Left renal pelvis (tissue), 4 donors: ENCODE measurements at regions not wholly inside any gene's neighbourhood (a gene's known extent, or its start where the extent isn't known, plus 50 kb on each side); places are given as distances from the start of the nearest gene placed in this dataset.
"Not testable (repeated sequence)": the region's sequence is repeated elsewhere in the genome, so short reads cannot be mapped to it uniquely, and the experiment has no call there.

ENCODE experiments used
- DNase-seq, 4 donors: peaks; one replicate each; pipeline ENCODE4 v3.0.0-alpha.2; 2013; ENCODE audit warnings: low read depth in 4 of 4, low spot score in 3 of 4

DNA sequence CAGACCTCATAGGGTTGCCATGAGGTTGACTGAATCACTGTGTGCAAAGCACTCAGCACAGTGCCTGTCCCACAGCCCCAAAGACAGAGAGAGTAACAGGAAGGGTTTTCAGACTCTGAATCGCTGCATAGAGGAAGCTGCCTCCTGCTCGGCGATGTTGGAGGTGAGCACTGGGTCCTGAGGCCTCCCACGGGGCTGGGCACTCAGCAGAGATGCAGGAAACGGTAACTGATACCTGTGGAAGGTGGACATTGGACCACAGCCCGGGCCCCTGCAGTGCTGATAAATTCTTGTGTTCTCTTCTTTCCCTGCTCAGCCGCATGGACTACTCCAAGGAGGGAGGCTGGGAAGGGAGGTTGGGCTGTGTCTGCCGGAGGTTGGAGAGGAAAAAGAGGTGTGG, 389.7 kb downstream of the PTPRU start:
- DNase-seq, result no peak

DNA sequence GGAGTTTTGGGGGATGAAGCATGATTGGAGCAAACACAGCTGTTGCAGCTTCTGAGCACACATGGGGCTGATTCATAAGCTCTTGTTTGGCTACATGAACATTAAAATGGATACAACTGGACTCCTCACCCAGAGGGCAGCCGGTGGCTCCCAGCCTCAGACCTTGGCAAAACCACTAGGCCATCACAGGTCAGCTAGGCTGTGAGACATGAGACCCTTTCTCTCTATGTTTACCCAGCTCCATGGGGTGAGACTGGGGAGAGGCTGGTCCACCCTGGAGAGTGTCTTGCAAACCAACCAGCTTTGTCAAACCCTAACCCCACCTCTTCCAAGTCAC, 388.7 kb downstream of the PTPRU start:
- DNase-seq, result no peak

DNA sequence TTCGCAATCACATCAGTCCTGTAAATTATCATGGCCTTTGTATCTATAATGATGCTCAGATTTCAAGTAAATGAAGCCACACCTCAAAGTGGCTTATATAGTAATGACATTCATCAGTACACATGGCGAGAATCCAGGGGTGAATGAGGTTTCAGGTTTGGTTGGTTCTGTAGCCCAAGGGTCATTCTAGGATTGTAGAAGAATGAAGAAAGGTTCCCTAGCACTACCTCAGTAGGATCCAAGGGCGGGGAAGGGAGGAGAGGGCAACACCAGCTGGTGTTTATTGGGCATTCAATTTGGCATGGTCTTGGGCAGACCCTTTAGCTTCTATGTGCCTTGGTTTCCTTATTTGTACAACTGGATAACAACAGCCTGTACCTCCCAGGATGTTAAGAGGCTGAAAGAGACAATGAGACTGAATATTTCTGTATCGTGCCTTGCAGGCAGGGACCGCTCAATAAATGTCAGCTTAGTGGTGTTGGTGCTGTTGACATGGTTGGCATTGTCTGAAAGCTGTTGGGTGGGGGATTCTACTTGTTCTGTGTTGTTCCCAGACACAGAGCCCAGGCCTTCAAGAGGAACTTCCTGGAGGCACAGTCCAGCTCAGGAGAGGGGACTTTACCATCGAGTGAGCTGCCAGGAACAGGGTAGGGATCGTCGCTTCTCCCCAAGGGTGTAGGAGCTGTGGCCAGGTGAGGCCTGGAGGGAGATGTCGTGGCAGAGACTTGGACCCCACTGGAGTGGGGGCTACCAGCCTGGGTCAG, 388.2 kb downstream of the PTPRU start:
- DNase-seq, result no peak

DNA sequence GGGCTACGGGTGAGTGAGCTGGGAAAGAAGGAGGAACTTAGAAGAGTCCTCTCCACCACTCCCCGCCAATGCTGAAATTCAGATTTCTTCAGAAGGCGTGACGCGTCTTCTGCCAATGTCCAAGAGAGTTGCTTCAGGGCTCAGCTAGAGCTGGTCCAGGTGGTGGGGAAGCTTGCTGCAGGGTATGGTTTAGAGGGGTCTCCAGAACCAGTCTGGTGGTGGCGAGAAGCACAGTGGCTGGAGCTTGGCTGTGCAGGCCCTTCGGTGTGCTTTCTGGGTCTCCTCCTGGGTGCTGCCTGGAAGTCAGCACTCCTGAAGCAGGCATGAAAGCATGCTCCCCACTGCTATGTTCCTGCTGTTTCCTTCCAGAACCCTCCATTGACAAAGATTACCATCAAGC, 387.2 kb downstream of the PTPRU start:
- no peak for DNase-seq

DNA sequence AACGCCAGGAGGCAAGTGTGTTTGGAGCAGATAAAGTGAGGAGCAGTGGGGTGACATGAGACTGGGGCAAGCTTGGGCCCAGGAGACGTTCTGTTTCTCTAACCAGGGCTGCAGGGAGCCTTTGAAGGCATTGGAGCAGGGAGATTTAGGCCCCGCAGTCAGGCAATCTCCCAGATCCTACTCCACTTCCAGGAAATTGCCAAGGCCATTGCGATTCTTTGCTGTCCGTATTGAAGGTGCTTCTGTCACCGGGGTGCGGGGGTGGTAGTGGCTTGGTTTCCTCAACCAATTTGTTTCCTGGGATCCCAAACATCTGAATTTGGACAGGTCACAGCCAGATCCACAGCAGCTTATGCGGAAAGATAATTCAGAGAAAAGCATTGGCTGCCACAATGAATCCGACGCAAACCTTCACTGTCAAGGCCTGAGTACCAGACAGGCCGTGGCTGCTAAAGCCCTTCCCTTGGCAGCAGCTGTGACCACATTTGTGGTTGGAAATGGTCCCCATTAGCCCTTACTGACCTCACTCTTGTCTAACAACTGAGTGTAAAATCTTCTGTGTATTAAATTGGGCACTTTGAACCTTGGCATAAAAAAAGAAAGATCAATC, 385.6 kb downstream of the PTPRU start:
- no peak for DNase-seq

DNA sequence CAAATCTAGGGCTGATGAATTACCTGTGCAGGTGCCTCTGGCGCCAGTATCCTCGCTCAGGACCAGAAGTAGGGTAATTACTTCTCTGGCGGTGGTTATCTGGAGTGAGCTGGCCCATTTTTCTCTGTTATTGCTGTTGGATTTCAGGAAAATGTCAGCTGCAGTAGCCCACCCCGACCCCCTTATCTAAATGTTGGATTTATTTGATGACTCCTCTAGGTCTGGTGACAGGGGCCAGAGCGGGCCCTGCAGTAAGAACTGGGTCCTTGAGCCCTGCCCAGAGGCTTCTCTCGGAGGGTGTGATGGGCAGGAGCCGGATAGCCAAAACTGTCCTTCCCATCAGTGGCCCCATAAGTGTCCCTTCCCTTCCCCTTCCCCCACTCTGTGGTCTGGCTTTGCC, 384.3 kb downstream of the PTPRU start:
- DNase-seq, result no peak

DNA sequence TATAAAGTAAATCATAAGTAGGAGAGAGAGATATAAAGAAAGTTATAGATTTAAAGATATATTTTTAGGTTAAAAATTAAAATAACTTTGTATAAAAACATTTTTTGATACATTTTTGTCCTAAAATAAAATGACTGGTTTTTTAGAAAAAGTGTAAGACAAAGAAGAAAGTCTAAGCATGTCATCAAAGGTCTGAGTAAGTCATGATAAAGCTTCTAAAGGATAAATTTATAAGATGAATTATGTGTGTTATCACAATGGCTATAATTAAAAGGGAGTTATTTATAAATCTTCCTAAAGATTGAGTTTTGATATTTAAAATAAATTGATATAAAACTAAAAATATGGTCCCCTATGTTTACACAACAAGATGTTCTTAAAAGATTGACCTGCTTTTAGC, 370.9 kb downstream of the PTPRU start:
- no peak for DNase-seq

DNA sequence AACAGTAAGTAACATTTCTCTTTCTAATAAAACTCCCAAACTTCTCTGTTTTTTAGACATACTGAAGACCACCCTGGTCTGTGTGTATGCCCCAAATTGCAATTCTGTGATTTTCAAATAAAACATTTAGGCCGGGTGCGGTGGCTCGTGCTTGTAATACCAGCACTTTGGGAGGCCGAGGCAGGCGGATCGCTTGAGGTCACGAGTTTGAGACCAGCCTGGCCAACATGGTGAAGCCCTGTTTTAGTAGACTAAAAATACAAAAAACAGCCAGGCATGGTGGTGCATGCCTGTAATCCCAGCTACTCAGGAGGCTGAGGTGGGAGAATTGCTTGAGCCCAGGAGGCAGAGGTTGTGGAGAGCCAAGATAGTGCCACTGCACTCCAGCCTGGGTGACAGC, 368.5 kb downstream of the PTPRU start:
- not testable (repeated sequence) for DNase-seq

DNA sequence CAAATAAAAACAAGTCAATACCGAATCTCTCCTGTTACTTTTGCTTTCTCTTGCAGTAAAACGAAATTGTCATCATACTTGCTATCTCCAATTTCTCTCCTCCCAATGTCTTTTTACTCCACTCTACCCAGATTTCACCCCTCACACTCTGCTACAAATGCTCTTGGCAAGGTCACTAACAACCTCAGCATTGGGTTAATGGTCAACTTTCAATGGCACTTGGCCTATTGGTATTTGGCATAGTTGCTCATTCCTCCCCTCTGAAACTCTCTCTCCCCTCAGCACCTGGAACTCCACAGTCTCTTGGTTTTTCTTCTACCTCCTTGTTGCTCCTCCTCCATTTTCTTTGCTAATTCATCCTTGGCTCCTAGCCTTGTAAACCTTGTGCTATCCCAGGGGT, 367.3 kb downstream of the PTPRU start:
- DNase-seq, result no peak

DNA sequence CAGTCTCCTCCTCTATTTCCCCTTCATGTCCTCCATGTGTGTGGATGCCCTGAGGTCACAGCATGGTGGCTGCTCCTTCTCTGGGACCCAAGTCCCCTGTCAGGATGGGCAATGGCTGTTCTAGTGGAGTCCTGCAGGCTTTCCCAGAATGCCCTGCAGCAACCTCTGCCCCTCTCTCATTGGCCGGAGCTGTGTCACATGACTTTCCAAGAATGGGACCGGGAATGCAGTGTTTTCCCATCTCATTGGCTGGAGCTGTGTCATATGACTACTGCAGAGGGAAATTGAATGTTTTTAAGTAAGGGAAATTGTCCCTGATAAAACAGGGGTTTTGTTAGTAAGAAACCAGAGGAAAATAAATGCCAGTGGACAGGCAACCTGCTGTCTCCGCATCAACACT, 365.9 kb downstream of the PTPRU start:
- no peak for DNase-seq

DNA sequence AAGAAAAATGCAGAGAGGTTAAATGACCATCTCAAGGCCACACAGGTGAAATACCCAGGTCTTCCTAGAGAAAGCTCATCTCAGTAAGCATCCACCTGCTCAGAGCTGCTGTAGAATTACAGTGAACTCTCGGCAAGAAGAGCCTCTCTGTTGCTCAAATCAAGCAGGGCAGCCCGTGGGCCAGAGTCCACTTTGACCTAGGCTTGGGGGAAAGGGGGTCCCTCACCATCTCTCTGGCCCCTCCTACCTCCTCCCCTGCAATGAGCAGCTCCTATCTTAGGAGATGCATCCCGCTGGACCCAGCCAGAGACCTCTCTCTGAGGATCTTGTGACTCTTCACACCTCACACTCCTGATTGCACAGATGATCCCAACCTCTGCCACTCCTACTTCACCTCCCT, 364.7 kb downstream of the PTPRU start:
- no peak for DNase-seq

DNA sequence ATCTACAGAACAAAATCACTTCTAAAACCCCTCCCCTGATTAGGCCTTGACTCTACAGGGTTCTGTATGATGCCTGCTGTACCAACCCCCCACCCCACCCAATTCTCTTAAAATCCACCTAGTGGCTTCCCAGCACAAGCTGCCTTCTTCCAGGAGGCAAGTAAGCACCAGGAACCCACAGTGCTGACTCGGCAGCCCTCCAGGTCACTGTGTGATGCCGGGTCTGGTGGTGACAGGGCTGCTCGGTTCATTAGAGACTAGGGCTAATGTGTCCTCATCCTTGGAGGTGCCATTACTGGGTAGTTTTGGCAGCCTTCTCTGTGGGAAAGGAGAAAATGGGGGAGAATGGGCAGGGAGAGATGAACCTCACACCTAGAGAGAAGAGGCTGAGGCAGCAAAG, 363.5 kb downstream of the PTPRU start:
- DNase-seq, result no peak

DNA sequence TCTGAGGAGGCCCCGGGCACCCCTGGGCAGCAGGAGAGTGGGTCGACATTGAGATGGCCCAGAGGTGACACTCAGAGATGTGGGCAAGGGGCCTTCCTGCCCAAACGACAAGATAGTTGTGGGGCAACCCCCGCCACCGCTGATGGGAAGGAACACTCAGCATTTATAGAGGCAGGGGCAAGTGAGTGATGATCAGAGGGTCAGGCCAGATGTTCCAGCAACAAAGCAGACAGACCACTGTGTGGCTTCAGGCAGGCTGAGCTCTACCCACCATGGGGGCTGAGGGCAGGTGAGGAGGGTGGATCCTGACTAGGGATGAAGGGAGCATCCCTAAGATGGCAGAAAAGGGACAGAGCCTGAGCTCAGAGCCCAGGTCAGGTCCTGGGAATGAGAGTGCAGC, 362.7 kb downstream of the PTPRU start:
- no peak for DNase-seq

DNA sequence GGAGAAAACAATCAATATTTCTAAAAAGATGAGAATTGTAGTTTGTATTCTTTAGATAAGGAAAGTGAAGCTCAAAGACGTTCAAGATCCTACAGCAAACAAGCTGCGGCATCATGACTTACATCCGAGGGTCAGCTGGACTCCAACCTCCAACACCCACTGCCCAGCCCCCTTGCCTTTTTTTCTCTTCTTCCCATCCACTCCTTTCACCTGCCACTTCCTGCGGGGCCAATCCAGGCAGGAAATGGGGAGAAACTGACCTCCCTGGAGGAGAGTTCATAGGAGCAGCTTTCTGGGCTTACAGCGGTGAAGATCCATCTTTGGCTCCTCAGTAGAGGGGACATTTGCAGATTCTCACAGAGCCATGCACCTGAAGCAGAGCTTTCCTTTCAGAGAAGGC, 361.5 kb downstream of the PTPRU start:
- no peak for DNase-seq

DNA sequence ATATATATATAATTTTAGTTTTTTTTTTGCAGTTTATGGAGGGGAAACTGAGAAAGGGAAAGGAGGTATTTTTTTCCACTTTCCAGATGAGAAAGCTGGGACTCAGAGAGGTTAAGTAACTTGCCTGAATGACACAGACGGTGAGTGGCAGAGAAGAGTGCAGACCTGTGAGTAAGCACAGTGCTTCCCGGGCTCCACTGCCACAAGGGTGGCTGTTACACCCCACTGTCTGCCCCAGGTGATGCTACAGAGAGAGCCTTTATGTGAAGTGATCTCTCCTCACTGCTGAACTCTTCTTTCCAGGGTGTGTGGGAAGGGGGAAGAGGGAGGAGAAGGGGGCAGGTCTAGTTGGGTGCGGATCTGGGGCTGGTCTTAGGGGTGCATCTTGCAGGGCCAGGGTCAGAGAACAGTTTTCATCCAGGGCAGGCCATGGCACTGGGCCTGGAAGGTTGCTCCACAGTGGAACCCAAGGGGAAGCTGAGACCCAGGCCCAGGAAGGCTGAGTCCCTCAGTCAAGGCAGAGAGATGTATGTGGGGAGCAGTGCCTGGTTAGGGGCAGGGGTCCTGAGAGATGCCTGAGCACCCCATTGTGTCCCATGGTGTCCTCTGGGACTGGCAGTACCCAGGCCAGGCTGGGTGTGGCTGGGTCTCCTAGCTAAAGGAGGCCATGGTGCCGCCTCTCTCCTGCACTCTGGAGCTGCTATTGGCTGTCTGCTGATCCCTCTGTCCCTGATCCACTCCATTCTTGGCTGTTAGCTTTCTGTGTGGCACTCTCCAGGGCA, 357.5 kb downstream of the PTPRU start:
- DNase-seq, result no peak

DNA sequence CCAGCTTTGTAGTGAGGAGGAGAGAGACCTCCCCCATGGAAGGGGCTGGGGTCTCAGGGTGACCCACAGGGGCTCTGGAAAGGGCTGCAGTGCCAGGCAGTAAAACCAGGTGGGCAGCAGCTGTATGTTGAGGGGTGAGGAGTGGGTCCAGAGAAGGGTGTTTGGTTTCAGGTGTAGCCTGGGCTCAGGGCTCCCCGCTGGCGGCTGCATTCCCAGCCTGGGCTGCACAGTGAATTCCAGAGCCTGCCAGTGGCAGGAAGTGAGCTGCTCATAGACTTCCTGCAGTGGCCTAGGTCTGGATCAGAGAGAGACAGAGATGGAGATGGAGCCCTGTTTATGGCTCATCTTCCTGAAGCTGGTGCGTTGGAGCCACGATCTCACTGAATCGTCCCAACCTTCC, 356.4 kb downstream of the PTPRU start:
- DNase-seq, result no peak

DNA sequence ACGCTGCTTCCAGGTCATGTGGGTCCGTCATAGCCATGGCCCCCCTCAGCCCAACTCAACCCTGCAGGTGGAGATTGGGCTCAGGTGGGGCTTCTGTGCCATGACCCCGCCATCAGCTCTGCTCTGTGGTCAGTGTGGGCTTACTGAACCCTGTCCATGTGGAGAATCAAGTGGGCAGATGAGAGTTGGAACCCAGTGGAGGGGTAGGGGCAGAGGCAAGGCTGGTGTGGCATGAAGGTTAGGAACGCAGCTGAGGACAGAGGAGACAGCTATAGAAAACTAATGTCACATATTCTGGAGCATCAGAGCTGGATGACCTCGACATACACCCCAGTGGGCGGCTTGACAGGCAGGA, 355.9 kb downstream of the PTPRU start:
- DNase-seq, result no peak

DNA sequence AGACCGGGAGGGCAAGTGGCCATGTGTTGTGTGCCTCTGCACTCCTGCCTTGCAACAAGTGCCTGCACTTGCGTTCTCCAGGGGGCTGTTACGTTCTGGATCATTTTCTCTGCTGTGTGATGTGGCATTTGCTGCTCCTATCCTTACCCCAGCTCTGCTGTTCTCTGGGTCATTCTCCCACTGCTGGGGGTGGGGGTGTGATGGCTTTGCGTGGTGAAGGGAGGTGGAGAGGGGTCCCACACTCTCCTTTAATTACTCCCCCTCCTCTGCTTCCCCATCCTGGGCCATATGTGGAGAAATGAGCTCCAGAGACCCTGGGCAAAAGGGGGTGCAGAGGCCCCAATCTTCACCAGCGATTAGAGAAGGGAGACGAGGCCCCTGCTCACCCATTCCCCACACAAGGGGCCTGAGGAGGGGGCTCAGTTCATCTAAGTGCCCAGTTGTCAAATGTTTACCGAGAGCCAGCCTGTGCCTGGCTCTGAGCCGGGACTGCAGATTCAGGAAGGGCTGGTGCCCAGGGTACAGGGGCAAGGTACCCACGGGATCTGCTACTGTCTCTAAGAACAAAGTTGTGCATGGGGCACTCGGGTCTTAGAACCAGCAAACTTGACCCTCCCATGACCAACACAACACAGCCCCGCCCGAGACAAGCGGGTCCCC, 355.4 kb downstream of the PTPRU start:
- DNase-seq, result no peak

DNA sequence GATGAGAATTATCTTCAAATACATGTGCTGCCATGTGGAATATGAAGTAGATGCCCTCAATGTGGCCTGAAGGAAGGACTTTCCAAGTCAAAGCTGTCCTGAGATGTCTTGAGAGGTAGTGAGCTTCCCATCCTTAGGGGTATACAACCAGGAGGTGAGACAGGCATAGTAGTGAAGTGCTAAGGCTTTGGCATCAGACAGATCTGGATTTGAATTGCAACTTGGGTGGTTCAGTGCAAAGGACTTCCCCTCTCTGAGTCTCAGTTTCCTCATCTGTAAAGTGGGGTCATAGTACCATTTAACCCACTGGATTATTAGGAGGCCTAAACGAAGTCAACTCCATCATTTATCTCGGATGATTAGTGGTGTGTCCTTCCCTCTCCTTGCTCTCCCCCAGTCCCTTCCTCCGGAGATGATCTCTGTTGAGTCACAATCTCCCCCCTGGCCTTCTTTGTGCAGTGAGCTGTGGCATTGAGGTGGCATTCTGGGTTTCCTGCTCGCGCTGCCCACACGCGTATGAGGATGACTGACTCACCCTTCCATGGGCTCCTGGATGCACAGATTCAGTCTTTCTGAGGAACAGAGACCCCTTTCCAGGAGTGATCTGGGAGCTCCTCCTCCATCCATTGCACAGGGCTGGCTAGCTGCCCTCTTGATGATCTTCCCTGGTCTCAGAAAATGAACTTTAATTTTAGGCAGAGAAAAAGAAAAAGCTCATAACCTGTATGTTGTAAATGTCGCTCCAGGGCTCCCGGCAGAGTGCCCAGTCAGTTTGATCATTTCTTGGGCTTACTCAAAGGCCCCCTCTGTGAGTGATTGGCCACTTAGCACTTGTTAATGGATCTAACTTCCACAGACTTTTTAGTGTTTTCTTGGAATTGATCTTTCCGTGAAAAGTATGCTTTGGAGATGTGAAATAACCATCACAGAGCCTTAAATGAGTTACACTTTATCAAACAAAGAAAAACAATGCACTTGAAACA, 354.6 kb downstream of the PTPRU start:
- no peak for DNase-seq

DNA sequence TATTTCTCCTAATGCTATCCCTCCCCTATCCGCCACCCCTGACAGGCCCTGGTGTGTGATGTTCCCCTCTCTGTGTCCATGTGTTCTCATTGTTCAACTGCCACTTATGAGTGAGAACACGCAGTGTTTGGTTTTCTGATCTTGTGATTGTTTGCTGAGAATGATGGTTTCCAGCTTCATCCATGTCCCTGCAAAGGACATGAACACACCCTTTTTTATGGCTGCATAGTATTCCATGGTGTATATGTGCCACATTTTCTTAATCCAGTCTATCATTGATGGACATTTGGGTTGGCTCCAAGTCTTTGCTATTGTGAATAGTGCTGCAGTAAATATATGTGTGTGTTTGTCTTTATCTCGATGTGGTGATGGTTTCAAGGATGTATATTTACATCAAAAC, 353.4 kb downstream of the PTPRU start:
- not testable (repeated sequence) for DNase-seq
